Natural killer cell (primary cell): ENCODE measurements at regions not wholly inside any gene's neighbourhood (a gene's known extent, or its start where the extent isn't known, plus 50 kb on each side); places are given as distances from the start of the nearest gene placed in this dataset.
"Not testable (repeated sequence)": the region's sequence is repeated elsewhere in the genome, so short reads cannot be mapped to it uniquely, and the experiment has no call there.

ENCODE experiments used
- ATAC-seq, 3 donors: fragments of 150-1000 bp in 2 of 3; fragments of 200-7000 bp in 1 of 3; cut with Tn5 transposase; 1 replicate in 1 of 3; 2 replicates in 2 of 3; pipeline ENCODE4 v1.10.0; 2021; ENCODE audit warnings: mild to moderate bottlenecking in 2 of 3, moderate library complexity in 2 of 3
- DNase-seq, 2 donors: peaks; one replicate each; pipeline versions ENCODE4 v3.0.0 to v3.0.0-alpha.2; 2013 to 2021; ENCODE audit warnings: mixed read lengths in 1 of 2
- H3K27ac ChIP-seq: one replicate; pipeline ENCODE4 v1.5.1; 2013; ENCODE audit warnings: mild to moderate bottlenecking, low read length
- H3K27me3 ChIP-seq: one replicate; pipeline ENCODE4 v1.6.1; 2013; ENCODE audit warnings: low read length; ENCODE audit not compliant: control insufficient read depth, insufficient read depth
- H3K36me3 ChIP-seq: one replicate; pipeline ENCODE4 v1.6.1; 2013; ENCODE audit warnings: low read length; ENCODE audit not compliant: control insufficient read depth, insufficient read depth
- H3K4me1 ChIP-seq: one replicate; pipeline ENCODE4 v1.6.1; 2013; ENCODE audit warnings: low read length; ENCODE audit not compliant: control insufficient read depth, insufficient read depth
- H3K4me3 ChIP-seq: one replicate; pipeline ENCODE4 v1.5.1; 2013; ENCODE audit warnings: low read length
- H3K9me3 ChIP-seq: one replicate; pipeline ENCODE4 v1.6.1; 2013; ENCODE audit warnings: low read length; ENCODE audit not compliant: control insufficient read depth, insufficient read depth
- H3K27ac Mint-ChIP-seq, 2 donors: one replicate each; pipeline ENCODE4 v1.8.0; 2022; ENCODE audit warnings: mild to moderate bottlenecking in 2 of 2, mixed read lengths in 2 of 2, moderate library complexity in 1 of 2
- H3K27me3 Mint-ChIP-seq, 2 donors: one replicate each; pipeline ENCODE4 v1.8.0; 2022; ENCODE audit warnings: low read depth in 2 of 2, mixed read lengths in 2 of 2
- H3K36me3 Mint-ChIP-seq: one replicate; pipeline ENCODE4 v1.8.0; 2022; ENCODE audit warnings: mixed read lengths
- H3K4me1 Mint-ChIP-seq, 2 donors: one replicate each; pipeline ENCODE4 v1.8.0; 2022; ENCODE audit warnings: mixed read lengths in 2 of 2
- H3K4me3 Mint-ChIP-seq: one replicate; pipeline ENCODE4 v1.8.0; 2022; ENCODE audit warnings: mild to moderate bottlenecking, moderate library complexity, mixed read lengths
- H3K9me3 Mint-ChIP-seq, 2 donors: one replicate each; pipeline ENCODE4 v1.8.0; 2022; ENCODE audit warnings: mixed read lengths in 2 of 2
- CTCF ChIP-seq: fragments of 200-600 bp; IDR thresholded peaks from one replicate; pipeline ENCODE4 v1.8.0; 2022; ENCODE audit warnings: antibody characterized with exemption
- WGBS: methylation state at CpG from one replicate; pipeline ENCODE4 v1.1.7; 2013; ENCODE audit warnings: missing lambda C conversion rate; ENCODE audit not compliant: insufficient coverage; 5-methylcytosine and 5-hydroxymethylcytosine counted together
- intact Hi-C: fragments of 100-400 bp; cut with micrococcal nuclease; formaldehyde crosslinking; loops from one replicate; pipeline ENCODE4 v1.14.2; 2022

GRCh38 chr6:156587071-156587470 is 190.1 kb upstream of the ARID1B start:
- Mint-ChIP-seq H3K36me3 (no peaks in the 10 kb centered on the region), H3K4me3 (no peak overlapping the region), H3K4me1 (no peaks in the 10 kb centered on the region), H3K27me3 (peaks cover 21 to 46% of the 10 kb centered on the region in 2 donors), H3K27ac (no peak overlapping the region), H3K9me3 (no peaks in the 10 kb centered on the region)
- H3K27me3 ChIP-seq: no peaks in the 10 kb centered on the region
- ATAC-seq: no peak
- no peaks in the 10 kb centered on the region for H3K9me3 ChIP-seq
- no peak for DNase-seq
- H3K4me3 ChIP-seq: no peak overlapping the region
- H3K27ac ChIP-seq: no peak overlapping the region
- TF ChIP-seq CTCF: no peak
- H3K36me3 ChIP-seq: no peaks in the 10 kb centered on the region
- no peaks in the 10 kb centered on the region for H3K4me1 ChIP-seq
- intact Hi-C loops: no loop called here

GRCh38 chr6:156585859-156586258 is 191.3 kb upstream of the ARID1B start:
- 71% methylated on average over 3 of the region's 3 CpGs for WGBS
- H3K9me3 ChIP-seq: no peaks in the 10 kb centered on the region

GRCh38 chr6:156584121-156584520 is 193.1 kb upstream of the ARID1B start:
- H3K27ac ChIP-seq, H3K27ac Mint-ChIP-seq, H3K4me1 ChIP-seq, H3K4me3 ChIP-seq, DNase-seq, ATAC-seq, H3K27me3 ChIP-seq, H3K36me3 Mint-ChIP-seq, H3K4me1 Mint-ChIP-seq, H3K9me3 ChIP-seq, H3K9me3 Mint-ChIP-seq, intact Hi-C loops, H3K4me3 Mint-ChIP-seq, H3K36me3 ChIP-seq: not testable (repeated sequence)
- H3K27me3 Mint-ChIP-seq: peaks cover 18 to 38% of the 10 kb centered on the region in 2 donors
- WGBS: 78% methylated on average over 3 of the region's 4 CpGs

More at GRCh38 chr6:156585859-156586258, 191.3 kb upstream of the ARID1B start:
- Histone ChIP-seq H3K27me3 (no peaks in the 10 kb centered on the region), H3K4me1 (no peaks in the 10 kb centered on the region), H3K27ac (no peak overlapping the region), H3K4me3 (no peak overlapping the region), H3K36me3 (no peaks in the 10 kb centered on the region)
- H3K36me3 Mint-ChIP-seq: no peaks in the 10 kb centered on the region
- H3K9me3 Mint-ChIP-seq: no peaks in the 10 kb centered on the region
- DNase-seq (no peak), ATAC-seq (no peak)
- H3K4me1 Mint-ChIP-seq: no peaks in the 10 kb centered on the region
- intact Hi-C loops: no loop called here
- no peak for TF ChIP-seq CTCF
- H3K27ac Mint-ChIP-seq: no peak overlapping the region
- H3K27me3 Mint-ChIP-seq: peaks cover 21 to 42% of the 10 kb centered on the region in 2 donors
- no peak overlapping the region for H3K4me3 Mint-ChIP-seq

GRCh38 chr6:156583083-156583482 is 194.1 kb upstream of the ARID1B start:
- no peaks in the 10 kb centered on the region for H3K9me3 Mint-ChIP-seq
- ATAC-seq (no peak), DNase-seq (no peak)
- no peaks in the 10 kb centered on the region for H3K4me1 Mint-ChIP-seq
- 78% methylated on average over 3 of the region's 6 CpGs for WGBS
- H3K4me3 Mint-ChIP-seq: no peak overlapping the region
- Histone ChIP-seq H3K27me3 (no peaks in the 10 kb centered on the region), H3K27ac (no peak overlapping the region), H3K4me3 (no peak overlapping the region), H3K9me3 (no peaks in the 10 kb centered on the region), H3K36me3 (no peaks in the 10 kb centered on the region), H3K4me1 (no peaks in the 10 kb centered on the region)
- no peaks in the 10 kb centered on the region for H3K36me3 Mint-ChIP-seq
- no peak for TF ChIP-seq CTCF
- peaks cover 21 to 46% of the 10 kb centered on the region in 2 donors for H3K27me3 Mint-ChIP-seq
- intact Hi-C loops: no loop called here
- no peak overlapping the region for H3K27ac Mint-ChIP-seq
